MM.1S (cell line): ENCODE measurements at regions not wholly inside any gene's neighbourhood (a gene's known extent, or its start where the extent isn't known, plus 50 kb on each side); places are given as distances from the start of the nearest gene placed in this dataset.

Experiments used
- DNase-seq: peaks from one replicate; pipeline ENCODE4 v3.0.0-alpha.2; 2015
- H2AFZ ChIP-seq: fragments of 300-600 bp; sonication (generic); 2 replicates; pipeline ENCODE4 v1.6.0; 2016; ENCODE audit warnings: antibody characterized with exemption, low read length
- H3F3A ChIP-seq: fragments of 300-600 bp; sonication (generic); 2 replicates; pipeline ENCODE4 v1.6.1; 2016; ENCODE audit warnings: mild to moderate bottlenecking, antibody characterized with exemption, low read length, moderate library complexity, mixed read lengths; ENCODE audit not compliant: insufficient read depth
- H3K27ac ChIP-seq: fragments of 300-600 bp; sonication (generic); 2 replicates; pipeline ENCODE4 v1.5.1; 2016; ENCODE audit warnings: mild to moderate bottlenecking, low read length
- H3K27me3 ChIP-seq: fragments of 300-600 bp; sonication (generic); replicated peaks from 2 replicates; pipeline ENCODE4 v1.6.0; 2016; ENCODE audit warnings: low read length; ENCODE audit not compliant: insufficient read depth
- H3K36me3 ChIP-seq: fragments of 300-600 bp; sonication (generic); replicated peaks from 2 replicates; pipeline ENCODE4 v1.6.1; 2016; ENCODE audit warnings: mild to moderate bottlenecking, low read length, mixed read lengths; ENCODE audit not compliant: insufficient read depth
- H3K4me1 ChIP-seq: fragments of 300-600 bp; sonication (generic); 2 replicates; pipeline ENCODE4 v1.6.1; 2016; ENCODE audit warnings: low read length, mixed read lengths
- H3K4me2 ChIP-seq: fragments of 300-600 bp; sonication (generic); 2 replicates; pipeline ENCODE4 v1.6.0; 2016; ENCODE audit warnings: low read depth, low read length
- H3K4me3 ChIP-seq: fragments of 300-600 bp; sonication (generic); 2 replicates; pipeline ENCODE4 v1.5.1; 2016; ENCODE audit warnings: low read length, mixed read lengths
- H3K79me2 ChIP-seq: fragments of 300-600 bp; sonication (generic); 2 replicates; pipeline ENCODE4 v1.6.1; 2016; ENCODE audit warnings: mixed run types, low read length, mixed read lengths
- H3K9ac ChIP-seq: fragments of 300-600 bp; sonication (generic); 2 replicates; pipeline ENCODE4 v1.6.1; 2016; ENCODE audit warnings: low read length, mixed read lengths
- H3K9me2 ChIP-seq: fragments of 300-600 bp; sonication (generic); replicated peaks from 2 replicates; pipeline ENCODE4 v1.6.1; 2016; ENCODE audit warnings: mild to moderate bottlenecking, low read length, mixed read lengths; ENCODE audit not compliant: insufficient read depth
- H3K9me3 ChIP-seq: fragments of 300-600 bp; sonication (generic); replicated peaks from 2 replicates; pipeline ENCODE4 v1.6.1; 2016; ENCODE audit warnings: mild to moderate bottlenecking, low read length, mixed read lengths; ENCODE audit not compliant: insufficient read depth
- H4K20me1 ChIP-seq: fragments of 300-600 bp; sonication (generic); 2 replicates; pipeline ENCODE4 v1.6.1; 2016; ENCODE audit warnings: mild to moderate bottlenecking, low read length, moderate library complexity, mixed read lengths; ENCODE audit not compliant: insufficient read depth
- CTCF ChIP-seq: fragments of 300-600 bp; sonication (generic); IDR thresholded peaks from 2 replicates; pipeline ENCODE4 v1.5.1; 2016; ENCODE audit warnings: antibody characterized with exemption, low read length, mixed read lengths
- EZH2 ChIP-seq: fragments of 300-600 bp; sonication (generic); optimal IDR thresholded peaks from 2 replicates; pipeline ENCODE3; 2017; ENCODE audit warnings: low read depth, mild to moderate bottlenecking, antibody characterized with exemption, low read length, mixed read lengths
- EZH2phosphoT487 ChIP-seq: fragments of 300-600 bp; sonication (generic); IDR thresholded peaks from 2 replicates; pipeline ENCODE4 v1.6.1; 2018; ENCODE audit warnings: antibody characterized with exemption, low read length

DNA sequence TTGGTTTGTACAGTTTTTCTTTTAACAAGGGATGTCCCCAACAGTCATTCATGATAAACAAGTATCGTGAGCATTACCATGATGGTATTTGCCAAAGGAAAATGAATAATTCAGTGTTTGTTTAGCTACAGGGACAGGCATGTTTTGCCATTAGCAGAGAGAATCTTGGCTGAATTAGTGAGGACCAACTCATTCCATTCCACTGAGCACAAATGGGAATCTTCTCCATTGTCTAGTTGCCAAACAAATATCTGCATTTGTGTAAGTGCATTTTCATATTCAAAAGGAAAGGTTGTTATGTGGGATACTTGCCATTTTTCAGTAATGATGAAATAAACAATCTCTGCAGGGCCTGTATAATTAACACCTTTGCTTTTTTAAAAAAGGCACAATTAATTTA lies 1762.6 kb downstream of the RPA4 start:
- Histone ChIP-seq H3K4me3 (no peak overlapping the region), H3K27ac (no peak overlapping the region), H4K20me1 (no peaks in the 10 kb centered on the region), H3K9me3 (no peaks in the 10 kb centered on the region), H3K9me2 (no peaks in the 10 kb centered on the region), H3K4me2 (no peak overlapping the region), H3F3A (no peaks in the 10 kb centered on the region), H3K27me3 (no peaks in the 10 kb centered on the region), H3K9ac (no peak overlapping the region), H3K4me1 (no peaks in the 10 kb centered on the region), H3K36me3 (no peaks in the 10 kb centered on the region), H3K79me2 (no peaks in the 10 kb centered on the region), H2AFZ (no peak overlapping the region)
- TF ChIP-seq EZH2 (no peak), EZH2phosphoT487 (no peak), CTCF (no peak)
- no peak for DNase-seq

DNA sequence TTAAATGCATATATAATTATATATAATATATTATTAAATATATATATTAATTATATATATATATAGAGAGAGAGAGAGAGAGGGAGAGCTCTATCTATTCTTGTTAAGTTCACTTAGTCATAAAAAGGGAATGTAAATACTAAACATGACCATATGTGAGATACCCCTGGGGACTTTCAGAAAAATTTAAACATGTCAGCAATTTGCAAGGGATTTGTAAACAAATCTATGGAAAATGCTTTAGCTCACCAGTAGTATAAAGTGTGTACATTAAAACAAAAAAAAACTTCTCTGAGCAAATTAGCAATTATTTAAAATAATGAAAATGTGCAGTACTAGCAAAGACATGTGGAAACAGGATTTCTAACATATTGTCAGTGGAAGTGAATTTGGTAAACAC lies 1755.5 kb downstream of the PCDH19 start:
- no peak overlapping the region for H3K4me2 ChIP-seq
- H3F3A ChIP-seq, result no peaks in the 10 kb centered on the region
- H2AFZ ChIP-seq, result no peak overlapping the region
- no peaks in the 10 kb centered on the region for H3K9me2 ChIP-seq
- no peak overlapping the region for H3K27ac ChIP-seq
- no peaks in the 10 kb centered on the region for H3K27me3 ChIP-seq
- no peaks in the 10 kb centered on the region for H3K4me1 ChIP-seq
- no peak overlapping the region for H3K4me3 ChIP-seq
- no peaks in the 10 kb centered on the region for H4K20me1 ChIP-seq
- no peak for DNase-seq
- H3K9me3 ChIP-seq, result no peaks in the 10 kb centered on the region
- no peaks in the 10 kb centered on the region for H3K36me3 ChIP-seq
- no peaks in the 10 kb centered on the region for H3K79me2 ChIP-seq
- H3K9ac ChIP-seq, result no peak overlapping the region
- TF ChIP-seq EZH2 (no peak), CTCF (no peak), EZH2phosphoT487 (no peak)
